Testis (tissue), 2 donors: ENCODE measurements at regions not wholly inside any gene's neighbourhood (a gene's known extent, or its start where the extent isn't known, plus 50 kb on each side); places are given as distances from the start of the nearest gene placed in this dataset.

ENCODE experiments used
- CTCF ChIP-seq, 3 experiments: fragments of 450-650 bp in 2 of 3; fragments of 200-600 bp in 1 of 3; sonication (generic) in 1 of 3; IDR thresholded peaks; one replicate each; pipeline ENCODE4 v1.5.1; 2016 to 2019; ENCODE audit warnings: antibody characterized with exemption in 3 of 3, mild to moderate bottlenecking in 2 of 3, moderate library complexity in 1 of 3
- POLR2A ChIP-seq: fragments of 450-650 bp; IDR thresholded peaks from one replicate; pipeline ENCODE4 v1.6.1; 2017; ENCODE audit warnings: antibody characterized with exemption, mild to moderate bottlenecking, moderate library complexity

GRCh38 chr11:93945596-93945995 lies 75.6 kb upstream of the HEPHL1 start:
- no peak for TF ChIP-seq CTCF (IDR thresholded peaks at IDR 0.05)
- TF ChIP-seq POLR2A: no peak
